CD4-positive, alpha-beta T cell treated with Interleukin-1 beta for 1 hour (primary cell): ENCODE measurements at regions not wholly inside any gene's neighbourhood (a gene's known extent, or its start where the extent isn't known, plus 50 kb on each side); places are given as distances from the start of the nearest gene placed in this dataset.
A peak's percentile ranks its signal among the peaks of the same experiment; 100 is the strongest.

ENCODE experiments used
- DNase-seq, 2 donors: peaks; one replicate each; pipeline ENCODE4 v3.0.0-alpha.2; 2020 to 2022

GRCh38 chr9:109549386-109549785 lies 51.3 kb upstream of the PTPN3 start:
- no peak for DNase-seq

- DNase-seq = no peak
Observed at GRCh38 chr9:109551651-109552050, 53.5 kb upstream of the PTPN3 start.

- no peak for DNase-seq
Observed at GRCh38 chr9:109555215-109555614, 57.1 kb upstream of the PTPN3 start.

- no peak for DNase-seq
Observed at GRCh38 chr9:109556061-109556460, 58.0 kb upstream of the PTPN3 start.

GRCh38 chr9:109556786-109557185 lies 58.7 kb upstream of the PTPN3 start:
- DNase-seq = no peak

- no peak for DNase-seq
Observed at GRCh38 chr9:109557481-109557880, 59.4 kb upstream of the PTPN3 start.

- DNase-seq = no peak
Observed at GRCh38 chr9:109558718-109559151, 60.6 kb upstream of the PTPN3 start.

GRCh38 chr9:109560470-109561132 lies 62.5 kb upstream of the PTPN3 start:
- DNase-seq = no peak

- no peak for DNase-seq
Observed at GRCh38 chr9:109561137-109561536, 63.0 kb upstream of the PTPN3 start.

- no peak for DNase-seq
Observed at GRCh38 chr9:109568089-109568488, 70.0 kb upstream of the PTPN3 start.

- DNase-seq = no peak
Observed at GRCh38 chr9:109568568-109569210, 70.6 kb upstream of the PTPN3 start.

GRCh38 chr9:109574061-109574882 lies 76.2 kb upstream of the PTPN3 start:
- DNase-seq = peak in 1 of 2 donors; percentile 3

GRCh38 chr9:109576762-109577161 lies 78.7 kb upstream of the PTPN3 start:
- no peak for DNase-seq

- DNase-seq = no peak
Observed at GRCh38 chr9:109579191-109579948, 81.3 kb upstream of the PTPN3 start.

- DNase-seq = no peak
Observed at GRCh38 chr9:109582386-109582785, 84.3 kb upstream of the PTPN3 start.

GRCh38 chr9:109584205-109584604 lies 86.1 kb upstream of the PTPN3 start:
- DNase-seq = no peak

- no peak for DNase-seq
Observed at GRCh38 chr9:109585796-109586195, 87.7 kb upstream of the PTPN3 start.

GRCh38 chr9:109586993-109587392 lies 88.9 kb upstream of the PTPN3 start:
- no peak for DNase-seq

GRCh38 chr9:109588415-109588814 lies 90.3 kb upstream of the PTPN3 start:
- DNase-seq = no peak

GRCh38 chr9:109590966-109591365 lies 92.9 kb upstream of the PTPN3 start:
- no peak for DNase-seq

GRCh38 chr9:109591691-109592090 lies 93.6 kb upstream of the PTPN3 start:
- no peak for DNase-seq

GRCh38 chr9:109593612-109594011 lies 95.5 kb upstream of the PTPN3 start:
- no peak for DNase-seq

- no peak for DNase-seq
Observed at GRCh38 chr9:109597496-109597895, 99.4 kb upstream of the PTPN3 start.
